Gastrocnemius medialis (tissue), 4 donors: ENCODE measurements at regions not wholly inside any gene's neighbourhood (a gene's known extent, or its start where the extent isn't known, plus 50 kb on each side); places are given as distances from the start of the nearest gene placed in this dataset.

Experiments
- POLR2A ChIP-seq, 2 donors: fragments of 450-650 bp; IDR thresholded peaks; one replicate each; pipeline ENCODE4 v1.6.1; 2017; ENCODE audit warnings: antibody characterized with exemption in 2 of 2, mild to moderate bottlenecking in 2 of 2, moderate library complexity in 2 of 2
- TF ChIP-seq, protein P1 (sequence below), 5 experiments: fragments of 450-650 bp in 3 of 5; fragments of 200-600 bp in 2 of 5; sonication (generic) in 2 of 5; IDR thresholded peaks in 4 of 5; conservative IDR thresholded peaks in 1 of 5; 1 replicate in 4 of 5; 2 replicates in 1 of 5; pipeline ENCODE4 v1.5.1; 2016 to 2019; ENCODE audit warnings: antibody characterized with exemption in 5 of 5, mild to moderate bottlenecking in 3 of 5, moderate library complexity in 3 of 5

GRCh38 chr5:9728261-9728660, 98.1 kb upstream of the TAS2R1 start:
- TF ChIP-seq, protein P1, sequence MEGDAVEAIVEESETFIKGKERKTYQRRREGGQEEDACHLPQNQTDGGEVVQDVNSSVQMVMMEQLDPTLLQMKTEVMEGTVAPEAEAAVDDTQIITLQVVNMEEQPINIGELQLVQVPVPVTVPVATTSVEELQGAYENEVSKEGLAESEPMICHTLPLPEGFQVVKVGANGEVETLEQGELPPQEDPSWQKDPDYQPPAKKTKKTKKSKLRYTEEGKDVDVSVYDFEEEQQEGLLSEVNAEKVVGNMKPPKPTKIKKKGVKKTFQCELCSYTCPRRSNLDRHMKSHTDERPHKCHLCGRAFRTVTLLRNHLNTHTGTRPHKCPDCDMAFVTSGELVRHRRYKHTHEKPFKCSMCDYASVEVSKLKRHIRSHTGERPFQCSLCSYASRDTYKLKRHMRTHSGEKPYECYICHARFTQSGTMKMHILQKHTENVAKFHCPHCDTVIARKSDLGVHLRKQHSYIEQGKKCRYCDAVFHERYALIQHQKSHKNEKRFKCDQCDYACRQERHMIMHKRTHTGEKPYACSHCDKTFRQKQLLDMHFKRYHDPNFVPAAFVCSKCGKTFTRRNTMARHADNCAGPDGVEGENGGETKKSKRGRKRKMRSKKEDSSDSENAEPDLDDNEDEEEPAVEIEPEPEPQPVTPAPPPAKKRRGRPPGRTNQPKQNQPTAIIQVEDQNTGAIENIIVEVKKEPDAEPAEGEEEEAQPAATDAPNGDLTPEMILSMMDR (IDR thresholded peaks at IDR 0.05 in 4 of 5, conservative IDR thresholded peaks at IDR 0.05 in 1 of 5), result no peak
- no peak for TF ChIP-seq POLR2A (IDR thresholded peaks at IDR 0.05)
